ENCODE measurements at regions not wholly inside any gene's neighbourhood (a gene's known extent, or its start where the extent isn't known, plus 50 kb on each side); places are given as distances from the start of the nearest gene placed in this dataset.

- TF ChIP-seq CTCF (IDR thresholded peaks at IDR 0.05; ENCODE audit: low read length) (no peak), EZH2 (IDR thresholded peaks at IDR 0.05; ENCODE audit: borderline replicate concordance, low read length) (no peak)
These were observed 81.5 kb upstream of the ZBTB40 start for GRCh38 chr1:22370190-22370498.

All from OCI-LY1 (cell line).